GM12878 (cell line): ENCODE measurements at regions not wholly inside any gene's neighbourhood (a gene's known extent, or its start where the extent isn't known, plus 50 kb on each side); places are given as distances from the start of the nearest gene placed in this dataset.

Experiments
- ATAC-seq: fragments of 200-7000 bp; cut with Tn5 transposase; 3 replicates; pipeline ENCODE4 v1.9.1; 2020; ENCODE audit warnings: mild to moderate bottlenecking, moderate library complexity
- BruUV-seq: library from RNA; stranded (reverse); fragments of 400-500 nt; replicated peaks from 2 replicates; lab custom pipeline; 2021; lab: Mats Ljungman, UMichigan
- CTCF ChIA-PET: fragments of 300-600 bp; sonication (Branson Sonifier 250); formaldehyde crosslinking; extraction: SDS; loops from one replicate; lab custom pipeline; 2021; ENCODE audit warnings: inconsistent platforms; lab: Yijun Ruan, JAX
- POLR2A ChIA-PET: fragments of 350-600 bp; formaldehyde crosslinking; extraction: SDS; loops from one replicate; lab custom pipeline; 2021; ENCODE audit warnings: inconsistent platforms; lab: Charles Lee
- RAD21 ChIA-PET: fragments of 300-600 bp; sonication (Branson Sonifier 250); formaldehyde crosslinking; loops from one replicate; lab custom pipeline; 2023; ENCODE audit warnings: antibody characterized with exemption; ENCODE audit not compliant: unreplicated experiment; lab: Charles Lee
- SMC1A ChIA-PET: fragments of 300-600 bp; sonication (Branson Sonifier 250); formaldehyde crosslinking; loops from one replicate; lab custom pipeline; 2023; ENCODE audit not compliant: unreplicated experiment, uncharacterized antibody; lab: Charles Lee
- DNase-seq: peaks from one replicate; pipeline ENCODE4 v3.0.0-alpha.2; 2011; ENCODE audit warnings: low read depth, low spot score
- FAIRE-seq: peaks from 3 replicates; lab custom pipeline; 2011; peaks lifted over from hg19 to GRCh38; lab: Jason Lieb, UNC
- H2AFZ ChIP-seq: 2 replicates; pipeline ENCODE4 v1.6.0; 2011; ENCODE audit warnings: low read depth, low read length, control low read depth; ENCODE audit not compliant: control insufficient read depth
- H3K27ac ChIP-seq: 2 replicates; pipeline ENCODE4 v1.5.1; 2011; ENCODE audit warnings: control low read depth; ENCODE audit not compliant: control insufficient read depth, insufficient read depth
- H3K27me3 ChIP-seq, 2 experiments: replicated peaks in 1 of 2; 2 replicates each; pipeline versions ENCODE4 v1.6.0 to v1.6.1; 2011; ENCODE audit warnings: low read length in 1 of 2; ENCODE audit not compliant: control insufficient read depth in 2 of 2, insufficient read depth in 2 of 2
- H3K36me3 ChIP-seq, 2 experiments: 2 replicates each; pipeline ENCODE4 v1.5.1; 2011; ENCODE audit warnings: low read length in 1 of 2; ENCODE audit not compliant: control insufficient read depth in 2 of 2, insufficient read depth in 2 of 2
- H3K4me1 ChIP-seq: 2 replicates; pipeline ENCODE4 v1.6.1; 2011; ENCODE audit warnings: mild to moderate bottlenecking, low read length, moderate library complexity, mixed read lengths; ENCODE audit not compliant: control insufficient read depth, insufficient read depth
- H3K4me2 ChIP-seq: 2 replicates; pipeline ENCODE4 v1.6.0; 2011; ENCODE audit warnings: control low read depth; ENCODE audit not compliant: control insufficient read depth, insufficient read depth
- H3K4me3 ChIP-seq: fragments of 200-600 bp; sonication (generic); 2 replicates; pipeline ENCODE4 v1.5.1; 2016
- H3K79me2 ChIP-seq: 2 replicates; pipeline ENCODE4 v1.6.0; 2011; ENCODE audit warnings: low read length; ENCODE audit not compliant: control insufficient read depth, insufficient read depth
- H3K9ac ChIP-seq: 2 replicates; pipeline ENCODE4 v1.8.0; 2011; ENCODE audit warnings: low read length, control low read depth, mixed read lengths; ENCODE audit not compliant: control insufficient read depth, insufficient read depth
- H3K9me3 ChIP-seq: replicated peaks from 3 replicates; pipeline ENCODE4 v1.5.1; 2011; ENCODE audit warnings: mild to moderate bottlenecking, low read length; ENCODE audit not compliant: control insufficient read depth, insufficient read depth
- H4K20me1 ChIP-seq: 2 replicates; pipeline ENCODE4 v1.6.0; 2011; ENCODE audit not compliant: control insufficient read depth, insufficient read depth
- ASH2L ChIP-seq: fragments of 300-600, 200-600 bp; sonication (generic); IDR thresholded peaks from 2 replicates; pipeline ENCODE4 v1.6.1; 2017; ENCODE audit warnings: low read depth, mild to moderate bottlenecking, borderline replicate concordance
- MTA3 ChIP-seq: IDR thresholded peaks from 2 replicates; pipeline ENCODE4 v1.6.1; 2012; ENCODE audit warnings: low read length, inconsistent platforms, borderline replicate concordance
- RELA ChIP-seq: fragments of 450-650 bp; IDR thresholded peaks from 2 replicates; pipeline ENCODE4 v1.8.0; 2014; ENCODE audit warnings: borderline replicate concordance; ENCODE audit not compliant: partially characterized antibody
- TAF1 ChIP-seq: IDR thresholded peaks from 2 replicates; pipeline ENCODE4 v1.6.1; 2011; ENCODE audit warnings: mild to moderate bottlenecking, low read depth, low read length, borderline replicate concordance
- TBL1XR1 ChIP-seq: IDR thresholded peaks from 2 replicates; pipeline ENCODE4 v1.6.1; 2012; ENCODE audit warnings: low read depth, low read length, improper control_type of control experiment
- ZNF217 ChIP-seq: fragments of 450-650 bp; IDR thresholded peaks from 2 replicates; pipeline ENCODE4 v1.6.1; 2017; ENCODE audit warnings: antibody characterized with exemption, mild to moderate bottlenecking
- WGBS: methylation state at CpG from one replicate; pipeline ENCODE4 v1.1.6; 2016; ENCODE audit warnings: low lambda C conversion rate; ENCODE audit not compliant: insufficient replicate concordance, insufficient coverage; ENCODE audit errors: missing lambda C conversion rate; 5-methylcytosine and 5-hydroxymethylcytosine counted together
- in situ Hi-C: fragments of 300-500 bp; cut with MboI; formaldehyde crosslinking; loops from 9 replicates; pipeline ENCODE4 v1.14.3; 2018; ENCODE audit warnings: mixed read lengths
- intact Hi-C: fragments of 100-400 bp; cut with micrococcal nuclease; formaldehyde crosslinking; loops from one replicate; pipeline ENCODE4 v1.14.2; 2022; ENCODE audit not compliant: unreplicated experiment
- TF ChIP-seq, protein P1 (sequence below): fragments of 450-650 bp; conservative IDR thresholded peaks from 2 replicates; pipeline ENCODE4 v1.6.1; 2017; ENCODE audit warnings: mild to moderate bottlenecking, moderate library complexity
- TF ChIP-seq, protein P2 (sequence below): fragments of 450-650 bp; IDR thresholded peaks from 2 replicates; pipeline ENCODE4 v1.6.1; 2016; ENCODE audit warnings: mild to moderate bottlenecking

DNA sequence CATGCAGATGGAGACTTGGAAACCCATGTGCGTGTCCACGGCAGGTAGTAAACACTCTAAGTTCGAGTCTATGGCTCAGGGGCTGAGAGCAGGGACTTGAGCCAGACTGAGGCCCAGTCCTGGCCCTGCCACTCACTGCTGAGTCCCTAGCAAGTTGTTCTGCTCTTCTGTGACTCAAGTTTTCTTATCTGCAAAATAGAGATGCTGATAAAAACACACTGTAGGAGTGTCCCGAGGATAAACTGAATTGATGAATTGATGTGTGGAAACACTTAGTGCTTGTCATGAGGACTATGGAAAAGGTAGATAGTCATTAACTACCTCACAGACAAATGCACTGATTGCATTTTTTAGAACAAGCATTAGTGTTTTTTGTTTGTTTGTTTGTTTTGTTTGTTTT is 73.2 kb downstream of the BOLA3 start:
- SMC1A ChIA-PET = interaction anchor here (1.1 to 1.6 kb wide), 3 partner anchors 8 to 21 kb away, joined by 3 to 7 read pairs (median 4); no protein-coding TSS in a partner anchor
- H3K4me3 ChIP-seq = no peak overlapping the region
- no peak for ATAC-seq
- H2AFZ ChIP-seq = no peak overlapping the region
- H3K4me1 ChIP-seq = peaks cover 13% of the 10 kb centered on the region
- TF ChIP-seq ZNF217 (no peak), TAF1 (no peak), TBL1XR1 (no peak), RELA (no peak), MTA3 (no peak), ASH2L (no peak)
- TF ChIP-seq, protein P1, sequence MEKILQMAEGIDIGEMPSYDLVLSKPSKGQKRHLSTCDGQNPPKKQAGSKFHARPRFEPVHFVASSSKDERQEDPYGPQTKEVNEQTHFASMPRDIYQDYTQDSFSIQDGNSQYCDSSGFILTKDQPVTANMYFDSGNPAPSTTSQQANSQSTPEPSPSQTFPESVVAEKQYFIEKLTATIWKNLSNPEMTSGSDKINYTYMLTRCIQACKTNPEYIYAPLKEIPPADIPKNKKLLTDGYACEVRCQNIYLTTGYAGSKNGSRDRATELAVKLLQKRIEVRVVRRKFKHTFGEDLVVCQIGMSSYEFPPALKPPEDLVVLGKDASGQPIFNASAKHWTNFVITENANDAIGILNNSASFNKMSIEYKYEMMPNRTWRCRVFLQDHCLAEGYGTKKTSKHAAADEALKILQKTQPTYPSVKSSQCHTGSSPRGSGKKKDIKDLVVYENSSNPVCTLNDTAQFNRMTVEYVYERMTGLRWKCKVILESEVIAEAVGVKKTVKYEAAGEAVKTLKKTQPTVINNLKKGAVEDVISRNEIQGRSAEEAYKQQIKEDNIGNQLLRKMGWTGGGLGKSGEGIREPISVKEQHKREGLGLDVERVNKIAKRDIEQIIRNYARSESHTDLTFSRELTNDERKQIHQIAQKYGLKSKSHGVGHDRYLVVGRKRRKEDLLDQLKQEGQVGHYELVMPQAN = no peak
- TF ChIP-seq, protein P2, sequence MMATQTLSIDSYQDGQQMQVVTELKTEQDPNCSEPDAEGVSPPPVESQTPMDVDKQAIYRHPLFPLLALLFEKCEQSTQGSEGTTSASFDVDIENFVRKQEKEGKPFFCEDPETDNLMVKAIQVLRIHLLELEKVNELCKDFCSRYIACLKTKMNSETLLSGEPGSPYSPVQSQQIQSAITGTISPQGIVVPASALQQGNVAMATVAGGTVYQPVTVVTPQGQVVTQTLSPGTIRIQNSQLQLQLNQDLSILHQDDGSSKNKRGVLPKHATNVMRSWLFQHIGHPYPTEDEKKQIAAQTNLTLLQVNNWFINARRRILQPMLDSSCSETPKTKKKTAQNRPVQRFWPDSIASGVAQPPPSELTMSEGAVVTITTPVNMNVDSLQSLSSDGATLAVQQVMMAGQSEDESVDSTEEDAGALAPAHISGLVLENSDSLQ = no peak
- TF ChIP-seq, all 136 proteins: peak for 0
- Histone ChIP-seq H3K9ac (no peak overlapping the region), H3K27ac (no peak overlapping the region), H3K27me3 (no peaks in the 10 kb centered on the region), H3K79me2 (peaks cover 26% of the 10 kb centered on the region), H4K20me1 (no peaks in the 10 kb centered on the region), H3K4me2 (no peak overlapping the region), H3K9me3 (no peaks in the 10 kb centered on the region), H3K36me3 (peaks cover 5 to 23% of the 10 kb centered on the region in 2 experiments)
- 96% methylated on average over 4 of the region's 4 CpGs for WGBS
- ChIA-PET POLR2A (no interaction called here), RAD21 (no interaction called here), CTCF (no interaction called here)
- in situ Hi-C loops (no loop called here), intact Hi-C loops (no loop called here)
- DNase-seq = no peak
- FAIRE-seq = no peak
- BruUV-seq = no TSS peak
